ENCODE measurements at regions not wholly inside any gene's neighbourhood (a gene's known extent, or its start where the extent isn't known, plus 50 kb on each side); places are given as distances from the start of the nearest gene placed in this dataset.

GRCh38 chr5:9924614-9925013, 294.5 kb upstream of the TAS2R1 start:
- Histone ChIP-seq H3K27me3 (ENCODE audit: control insufficient read depth, insufficient read depth, low read length) (no peaks in the 10 kb centered on the region), H3K4me3 (ENCODE audit: low read depth, low read length) (no peak overlapping the region), H3K36me3 (ENCODE audit: control insufficient read depth, insufficient read depth, low read length) (no peaks in the 10 kb centered on the region)
- ChIA-PET CTCF (no interaction called here), POLR2A (interaction anchor here (0.6 kb wide), 1 partner anchor 1284 kb away, joined by 3 read pairs; no protein-coding TSS in a partner anchor)
- TF ChIP-seq CTCF (IDR thresholded peaks at IDR 0.05; ENCODE audit: insufficient read depth, low read depth, low read length) = no peak
- DNase-seq (ENCODE audit: low read depth) = peak; percentile 86

- Histone ChIP-seq H3K4me3 (ENCODE audit: low read depth, low read length) (no peak overlapping the region), H3K27me3 (ENCODE audit: control insufficient read depth, insufficient read depth, low read length) (no peaks in the 10 kb centered on the region), H3K36me3 (ENCODE audit: control insufficient read depth, insufficient read depth, low read length) (no peaks in the 10 kb centered on the region)
- CTCF ChIA-PET = interaction anchor here (1.5 kb wide), 1 partner anchor 19 kb away, joined by 3 read pairs; no protein-coding TSS in a partner anchor
- no peak for DNase-seq (ENCODE audit: low read depth)
- peak; percentile 37 for TF ChIP-seq CTCF (IDR thresholded peaks at IDR 0.05; ENCODE audit: insufficient read depth, low read depth, low read length)
- POLR2A ChIA-PET = no interaction called here
Measured at GRCh38 chr5:9922719-9923118, 292.6 kb upstream of the TAS2R1 start.

- H3K36me3 ChIP-seq (ENCODE audit: control insufficient read depth, insufficient read depth, low read length) = no peaks in the 10 kb centered on the region
- no peak for TF ChIP-seq CTCF (IDR thresholded peaks at IDR 0.05; ENCODE audit: insufficient read depth, low read depth, low read length)
- H3K27me3 ChIP-seq (ENCODE audit: control insufficient read depth, insufficient read depth, low read length) = no peaks in the 10 kb centered on the region
- CTCF ChIA-PET = interaction anchor here (1.1 kb wide), 1 partner anchor 33 kb away, joined by 3 read pairs; no protein-coding TSS in a partner anchor
- POLR2A ChIA-PET = no interaction called here
- no peak for DNase-seq (ENCODE audit: low read depth)
- H3K4me3 ChIP-seq (ENCODE audit: low read depth, low read length) = no peak overlapping the region
Measured at GRCh38 chr5:9920697-9921096, 290.5 kb upstream of the TAS2R1 start.

GRCh38 chr5:9919306-9920030, 289.3 kb upstream of the TAS2R1 start:
- no peak overlapping the region for H3K4me3 ChIP-seq (ENCODE audit: low read depth, low read length)
- H3K27me3 ChIP-seq (ENCODE audit: control insufficient read depth, insufficient read depth, low read length) = no peaks in the 10 kb centered on the region
- ChIA-PET CTCF (interaction anchor here (0.6 kb wide), 1 partner anchor 226 kb away, joined by 3 read pairs; no protein-coding TSS in a partner anchor), POLR2A (no interaction called here)
- H3K36me3 ChIP-seq (ENCODE audit: control insufficient read depth, insufficient read depth, low read length) = no peaks in the 10 kb centered on the region
- TF ChIP-seq CTCF (IDR thresholded peaks at IDR 0.05; ENCODE audit: insufficient read depth, low read depth, low read length) = no peak
- no peak for DNase-seq (ENCODE audit: low read depth)

GRCh38 chr5:9905661-9906060, 275.5 kb upstream of the TAS2R1 start:
- no peak for TF ChIP-seq CTCF (IDR thresholded peaks at IDR 0.05; ENCODE audit: insufficient read depth, low read depth, low read length)
- ChIA-PET CTCF (no interaction called here), POLR2A (no interaction called here)
- H3K4me3 ChIP-seq (ENCODE audit: low read depth, low read length) = no peak overlapping the region
- no peak for DNase-seq (ENCODE audit: low read depth)
- no peaks in the 10 kb centered on the region for H3K27me3 ChIP-seq (ENCODE audit: control insufficient read depth, insufficient read depth, low read length)
- H3K36me3 ChIP-seq (ENCODE audit: control insufficient read depth, insufficient read depth, low read length) = no peaks in the 10 kb centered on the region
